Fibroblast of skin of right quadriceps (primary cell): ENCODE measurements at regions not wholly inside any gene's neighbourhood (a gene's known extent, or its start where the extent isn't known, plus 50 kb on each side); places are given as distances from the start of the nearest gene placed in this dataset.
"Not testable (repeated sequence)": the region's sequence is repeated elsewhere in the genome, so short reads cannot be mapped to it uniquely, and the experiment has no call there.

Experiments used
- DNase-seq: peaks from one replicate; pipeline ENCODE4 v3.0.0-alpha.2; 2013

- no peak for DNase-seq
Observed at GRCh38 chr11:23155503-23155902, 295.2 kb upstream of the CCDC179 start.

GRCh38 chr11:23164022-23164421 is 303.7 kb upstream of the CCDC179 start:
- DNase-seq: no peak

- DNase-seq: peak; percentile 52
Observed at GRCh38 chr11:23166376-23166775, 306.1 kb upstream of the CCDC179 start.

- DNase-seq: no peak
Observed at GRCh38 chr11:23179609-23180008, 319.3 kb upstream of the CCDC179 start.

GRCh38 chr11:23181022-23181807 is 320.9 kb upstream of the CCDC179 start:
- DNase-seq: no peak

- DNase-seq: peak; percentile 50
Observed at GRCh38 chr11:23192256-23192655, 332.0 kb upstream of the CCDC179 start.

- no peak for DNase-seq
Observed at GRCh38 chr11:23201936-23202522, 341.8 kb upstream of the CCDC179 start.

- no peak for DNase-seq
Observed at GRCh38 chr11:23202611-23203010, 342.3 kb upstream of the CCDC179 start.

GRCh38 chr11:23205156-23205871 is 345.0 kb upstream of the CCDC179 start:
- DNase-seq: peak; percentile 60

GRCh38 chr11:23206741-23207336 is 346.6 kb upstream of the CCDC179 start:
- DNase-seq: peak; percentile 51

- peak; percentile 81 for DNase-seq
Observed at GRCh38 chr11:23211221-23211620, 350.9 kb upstream of the CCDC179 start.

- DNase-seq: no peak
Observed at GRCh38 chr11:23212807-23213206, 352.5 kb upstream of the CCDC179 start.

GRCh38 chr11:23217072-23217471 is 356.8 kb upstream of the CCDC179 start:
- no peak for DNase-seq

- DNase-seq: not testable (repeated sequence)
Observed at GRCh38 chr11:23220086-23220485, 359.8 kb upstream of the CCDC179 start.

GRCh38 chr11:23221366-23221765 is 361.1 kb upstream of the CCDC179 start:
- no peak for DNase-seq

GRCh38 chr11:23226331-23227077 is 366.2 kb upstream of the CCDC179 start:
- peak; percentile 95 for DNase-seq

GRCh38 chr11:23227078-23227445 is 366.8 kb upstream of the CCDC179 start:
- DNase-seq: peak; percentile 45

GRCh38 chr11:23232652-23233051 is 372.4 kb upstream of the CCDC179 start:
- DNase-seq: no peak

GRCh38 chr11:23233075-23233474 is 372.8 kb upstream of the CCDC179 start:
- DNase-seq: peak; percentile 92

GRCh38 chr11:23236826-23237555 is 376.7 kb upstream of the CCDC179 start:
- peak; percentile 89 for DNase-seq

GRCh38 chr11:23252426-23252825 is 392.2 kb upstream of the CCDC179 start:
- no peak for DNase-seq

GRCh38 chr11:23257088-23257487 is 396.8 kb upstream of the CCDC179 start:
- no peak for DNase-seq
